ENCODE measurements at regions not wholly inside any gene's neighbourhood (a gene's known extent, or its start where the extent isn't known, plus 50 kb on each side); places are given as distances from the start of the nearest gene placed in this dataset.

DNA sequence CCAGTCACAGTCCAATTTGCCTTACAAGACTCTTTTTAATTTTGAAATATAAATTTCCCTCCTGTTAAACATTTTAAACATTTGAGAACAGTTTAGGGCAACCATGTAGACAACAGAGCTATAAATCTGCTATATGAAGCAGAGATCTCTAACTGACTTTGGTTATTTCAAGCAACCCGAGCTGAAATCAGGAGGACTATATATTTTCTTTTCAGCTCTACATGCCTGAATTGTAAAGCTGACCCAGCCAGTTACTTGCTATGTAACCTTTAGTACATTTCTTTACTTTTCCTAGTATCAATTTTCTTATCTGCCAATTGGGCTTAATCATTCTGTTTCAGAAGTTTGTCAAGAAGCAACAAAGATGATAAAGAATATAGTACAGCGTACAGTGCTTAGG is 457.4 kb upstream of the NECTIN3 start:
- no peak for DNase-seq (ENCODE audit: low read depth)

DNA sequence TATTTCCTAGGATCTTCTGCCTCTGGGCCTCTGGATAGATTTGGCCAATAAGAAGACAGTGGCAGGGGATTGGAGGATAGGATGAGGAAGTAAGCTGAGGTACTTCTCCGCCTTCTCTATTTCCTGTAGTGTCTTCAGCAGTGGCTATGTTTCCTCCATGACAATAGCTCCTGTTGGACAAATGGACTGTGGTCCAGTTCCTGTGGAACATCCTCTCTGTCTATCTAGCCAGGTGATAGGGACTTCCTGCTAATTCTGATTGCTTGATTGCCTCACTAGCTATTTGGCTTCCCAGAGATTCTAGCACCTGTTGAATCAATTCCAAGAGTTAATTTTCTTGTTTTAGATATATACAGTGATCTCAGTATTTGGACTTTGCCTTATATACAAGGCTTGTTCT is 456.2 kb upstream of the NECTIN3 start:
- no peak for DNase-seq (ENCODE audit: low read depth)

DNA sequence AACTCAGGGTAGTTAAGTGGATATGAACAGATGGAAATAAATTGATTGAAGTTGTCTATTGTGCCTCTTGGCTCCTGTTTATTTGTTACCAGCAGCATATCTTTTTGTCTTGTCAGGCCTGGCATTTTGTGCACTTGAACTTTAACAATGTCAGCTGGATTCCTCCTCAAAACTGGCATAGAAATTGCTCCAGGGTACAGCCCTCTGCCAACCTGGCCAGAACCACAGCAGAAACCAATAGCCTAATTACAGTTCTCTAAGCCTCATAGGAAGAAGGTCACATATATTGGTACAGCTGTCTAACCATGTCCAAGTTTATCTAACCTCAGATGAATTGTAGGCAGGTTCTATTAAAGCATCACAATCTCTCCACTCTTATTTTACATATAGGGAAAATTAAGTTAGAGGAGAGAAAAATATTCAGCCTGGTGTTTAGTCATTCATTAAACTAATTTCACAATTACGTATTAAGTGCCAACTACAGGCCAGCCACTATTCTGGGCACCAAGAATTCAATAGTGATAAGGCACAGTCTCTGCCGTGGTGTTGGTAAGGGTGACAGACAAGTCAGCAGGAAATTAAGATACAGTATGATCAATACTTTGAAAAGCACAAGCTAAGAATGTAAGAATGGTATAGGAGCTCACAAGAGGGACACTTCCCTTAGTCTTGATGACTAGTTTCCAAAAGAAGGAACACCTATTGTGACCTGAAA is 452.9 kb upstream of the NECTIN3 start:
- no peak for DNase-seq (ENCODE audit: low read depth)

DNA sequence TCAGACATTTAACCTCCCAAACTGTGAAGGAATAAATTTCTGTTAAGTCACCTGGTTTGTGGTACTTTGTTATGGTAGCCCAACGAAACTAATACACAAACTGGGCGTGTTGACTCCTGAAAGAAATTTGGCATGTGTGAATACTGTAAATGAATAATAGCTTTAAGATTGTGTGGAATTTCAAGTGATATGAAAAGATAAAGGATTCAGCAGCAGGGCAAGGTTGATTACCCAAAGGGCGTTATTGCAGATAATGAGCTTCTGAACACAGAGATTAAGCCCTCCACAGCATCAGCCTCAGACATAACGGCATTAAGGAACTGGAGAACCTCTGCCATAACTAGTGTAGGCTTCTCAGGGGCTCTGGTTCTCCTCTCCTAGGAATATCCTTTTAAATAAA is 451.5 kb upstream of the NECTIN3 start:
- DNase-seq (ENCODE audit: low read depth) = no peak

DNA sequence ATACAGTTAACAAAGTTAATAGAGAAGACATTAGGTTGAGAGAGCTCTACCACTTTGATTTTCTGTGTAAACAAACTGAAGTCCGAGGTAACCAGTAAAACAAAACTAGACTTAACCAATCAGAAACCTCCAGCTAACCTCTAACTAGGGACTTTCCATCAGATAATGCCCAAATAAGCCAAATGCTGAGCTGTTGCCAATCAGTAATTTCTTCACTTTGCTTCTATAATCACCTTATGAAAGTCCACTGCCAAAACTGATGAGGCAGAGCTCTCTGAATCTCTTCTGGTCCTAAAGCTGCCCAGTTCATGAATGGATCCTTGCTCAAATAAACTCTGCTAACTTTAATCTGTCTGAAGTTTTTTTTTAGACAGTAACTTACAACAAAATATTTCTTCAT is 448.0 kb upstream of the NECTIN3 start:
- DNase-seq (ENCODE audit: low read depth) = peak; percentile 64

DNA sequence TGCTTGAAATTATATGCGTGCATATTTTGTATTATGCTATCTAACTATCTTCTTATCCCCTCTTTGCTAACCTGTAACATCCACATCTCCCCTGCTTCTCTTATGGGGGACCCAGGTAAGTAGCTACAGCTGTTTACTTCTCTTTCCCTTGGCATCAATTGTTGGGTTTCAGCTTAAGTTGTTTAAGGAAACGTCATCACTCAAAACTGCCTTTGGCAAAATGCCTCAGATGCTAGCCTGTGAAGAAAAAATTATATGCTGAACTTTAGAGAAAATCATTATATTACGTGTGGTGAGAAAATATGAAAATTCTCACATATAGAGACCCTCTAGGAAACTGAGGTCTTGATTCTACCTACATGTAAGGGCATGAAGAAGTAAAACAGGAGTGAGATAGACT is 447.0 kb upstream of the NECTIN3 start:
- DNase-seq (ENCODE audit: low read depth) = no peak

DNA sequence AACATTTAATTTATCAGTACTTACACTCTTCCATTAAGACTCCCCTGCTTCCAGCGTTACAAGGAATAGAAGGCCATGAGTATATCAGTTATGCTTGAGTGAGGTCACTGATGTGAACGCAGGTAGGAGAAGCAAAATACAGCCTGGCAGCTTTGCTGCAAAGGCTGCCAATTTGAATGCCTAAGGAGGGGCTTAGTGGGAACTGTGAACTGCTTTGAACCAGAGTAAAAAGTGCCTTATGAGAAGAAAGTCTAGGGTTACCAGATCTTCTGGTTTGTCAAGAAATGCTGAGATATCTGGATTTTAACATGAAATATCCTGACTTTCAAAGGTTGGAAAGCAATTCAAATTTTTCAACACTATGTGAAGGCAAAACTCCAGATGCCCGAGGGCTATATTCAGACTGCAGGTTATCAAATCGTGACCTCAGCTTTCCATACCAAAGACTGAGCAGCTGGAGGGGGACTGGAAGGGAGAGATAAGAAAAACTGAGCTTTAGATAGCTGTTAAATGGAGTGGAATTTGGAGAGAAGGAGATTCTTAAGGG is 446.3 kb upstream of the NECTIN3 start:
- no peak for DNase-seq (ENCODE audit: low read depth)

DNA sequence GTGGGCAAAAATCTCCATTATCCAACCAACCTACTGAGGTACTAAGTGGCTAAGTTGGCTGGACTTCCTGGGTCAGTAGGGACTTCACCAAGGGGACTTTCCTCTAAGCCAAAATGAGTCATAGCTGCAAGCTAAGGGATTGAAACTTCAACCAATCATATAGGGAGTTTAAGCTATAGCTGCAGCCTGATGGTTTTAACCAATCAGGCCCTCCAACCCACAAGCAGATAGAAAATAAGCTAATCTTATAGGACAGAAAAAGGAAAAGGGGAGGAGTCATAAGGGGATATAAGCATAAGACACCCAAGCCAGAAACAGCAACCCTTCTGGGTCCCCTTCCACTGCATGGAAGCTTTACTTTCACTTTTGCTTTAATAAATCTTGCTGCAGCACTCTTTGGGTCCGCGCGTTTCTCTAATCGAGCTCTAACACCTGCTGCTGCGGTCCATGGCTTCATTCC is 444.9 kb upstream of the NECTIN3 start:
- DNase-seq (ENCODE audit: low read depth) = peak; percentile 56

DNA sequence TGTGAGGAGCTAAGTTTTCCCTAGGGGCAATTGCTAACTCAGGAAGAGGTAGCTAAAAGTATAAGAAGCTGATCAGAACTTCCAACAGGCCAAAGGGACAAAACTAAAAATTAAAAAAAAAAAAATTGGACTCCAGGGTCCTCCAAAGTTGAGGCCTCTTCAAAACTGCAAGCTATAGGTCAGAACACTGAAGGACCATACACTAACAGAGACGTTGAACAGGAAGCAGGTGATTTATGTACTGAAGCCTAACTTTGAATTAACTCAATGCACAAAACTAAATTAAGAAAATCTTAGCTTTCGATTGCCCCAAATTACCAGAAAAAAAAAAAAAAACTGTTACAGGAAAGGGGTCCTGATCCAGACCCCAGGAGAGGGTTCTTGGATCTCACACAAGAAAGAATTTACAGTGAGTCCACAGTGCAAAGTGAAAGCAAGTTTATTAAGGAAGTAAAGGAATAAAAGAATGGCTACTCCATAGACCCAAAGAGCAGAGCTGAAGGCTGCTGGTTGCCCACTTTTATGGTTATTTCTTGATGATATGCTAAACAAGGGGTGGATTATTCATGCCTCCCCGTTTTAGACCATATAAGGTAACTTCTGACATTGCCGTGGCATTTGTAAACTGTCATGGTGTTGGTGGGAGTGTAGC is 442.8 kb upstream of the NECTIN3 start:
- DNase-seq (ENCODE audit: low read depth) = no peak

DNA sequence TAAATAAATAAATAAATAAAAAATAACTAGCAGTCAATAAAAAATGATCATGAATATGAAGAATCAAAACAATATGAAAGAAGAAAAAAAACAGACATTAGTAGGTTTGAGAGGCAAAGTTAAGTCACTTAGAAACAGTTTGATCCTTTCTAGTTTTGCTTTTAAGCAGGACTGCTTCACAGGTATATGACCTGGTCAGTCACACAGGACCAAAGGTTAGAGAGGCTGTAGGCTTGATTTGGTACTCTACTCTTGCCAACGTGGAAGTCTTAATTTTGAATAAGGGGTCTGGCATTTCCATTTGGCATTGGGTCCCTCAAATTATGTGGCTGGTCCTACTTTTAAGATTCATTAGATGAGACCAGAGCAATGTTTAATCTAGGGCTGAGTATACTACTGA is 441.7 kb upstream of the NECTIN3 start:
- no peak for DNase-seq (ENCODE audit: low read depth)

DNA sequence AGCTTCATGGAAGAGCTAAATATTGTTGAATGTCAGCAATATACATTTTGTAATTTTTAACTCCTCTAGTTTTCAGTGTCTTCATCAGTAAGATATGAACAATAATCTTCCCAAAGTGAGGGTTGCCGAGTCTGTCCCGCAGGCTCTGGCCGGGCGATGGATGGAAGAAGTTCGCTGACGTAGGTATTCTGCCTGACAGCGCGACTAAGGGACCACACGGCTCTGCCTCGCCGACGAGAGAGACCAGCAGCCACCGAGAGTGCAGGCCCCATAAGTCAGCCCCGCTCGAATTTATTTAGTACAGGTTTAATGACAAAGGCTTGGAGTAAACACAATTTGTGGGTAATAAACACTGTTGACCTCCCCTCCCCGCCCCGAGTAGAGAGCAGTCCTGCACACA is 427.4 kb upstream of the NECTIN3 start:
- DNase-seq (ENCODE audit: low read depth) = no peak

DNA sequence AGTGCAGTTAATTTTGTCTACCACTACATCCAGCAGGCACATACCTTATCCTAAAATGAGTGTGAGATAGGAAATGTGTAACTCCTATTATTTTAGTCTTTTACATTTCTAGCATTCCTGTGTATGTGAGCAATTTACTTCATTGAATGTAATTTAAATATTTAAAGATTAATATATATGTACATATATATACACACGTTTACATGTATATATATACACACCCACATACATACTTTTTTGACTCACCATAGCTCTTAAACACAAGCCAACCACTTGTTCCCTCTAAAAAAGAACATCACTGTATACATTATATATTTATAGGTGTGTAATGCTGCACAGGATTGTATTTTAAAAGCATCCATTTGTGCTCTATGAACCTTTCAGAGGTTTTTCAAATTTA is 425.6 kb upstream of the NECTIN3 start:
- no peak for DNase-seq (ENCODE audit: low read depth)

DNA sequence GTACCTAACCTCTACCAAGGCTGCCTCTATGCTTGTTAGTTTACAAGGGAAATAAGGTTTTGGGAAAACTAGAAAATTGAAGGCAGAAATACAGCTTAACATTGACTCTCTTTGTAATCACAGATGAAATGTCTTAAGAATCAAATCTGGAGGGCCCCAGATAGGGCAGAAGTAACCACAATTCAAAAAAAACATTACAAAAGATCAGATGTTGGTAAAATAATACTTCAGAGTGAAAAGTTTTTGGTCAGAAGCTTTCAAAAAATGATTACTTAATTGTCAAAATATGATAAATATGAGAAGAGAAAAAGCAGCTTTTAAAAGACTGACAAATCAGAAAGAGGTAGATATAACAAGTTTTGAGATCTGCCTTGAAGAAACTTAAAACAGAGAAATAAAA is 425.1 kb upstream of the NECTIN3 start:
- DNase-seq (ENCODE audit: low read depth) = no peak

DNA sequence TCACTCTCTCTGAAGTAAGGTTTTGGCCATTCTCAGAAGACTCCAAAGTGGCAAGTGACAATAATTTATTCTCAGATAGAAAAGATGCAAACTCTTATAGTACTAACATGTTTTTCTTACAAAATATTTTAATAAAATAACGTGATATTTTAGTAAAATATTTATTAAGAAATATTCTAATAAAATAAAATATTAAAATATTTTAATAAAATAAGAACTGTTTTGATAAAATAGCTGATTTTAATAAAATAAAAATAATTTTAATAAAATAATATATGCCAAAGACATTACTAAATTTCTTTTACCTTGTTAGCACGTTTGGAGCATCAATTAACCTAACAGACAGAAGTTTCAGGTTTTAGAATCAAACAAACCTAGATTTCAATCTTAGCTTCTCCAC is 424.0 kb upstream of the NECTIN3 start:
- no peak for DNase-seq (ENCODE audit: low read depth)

DNA sequence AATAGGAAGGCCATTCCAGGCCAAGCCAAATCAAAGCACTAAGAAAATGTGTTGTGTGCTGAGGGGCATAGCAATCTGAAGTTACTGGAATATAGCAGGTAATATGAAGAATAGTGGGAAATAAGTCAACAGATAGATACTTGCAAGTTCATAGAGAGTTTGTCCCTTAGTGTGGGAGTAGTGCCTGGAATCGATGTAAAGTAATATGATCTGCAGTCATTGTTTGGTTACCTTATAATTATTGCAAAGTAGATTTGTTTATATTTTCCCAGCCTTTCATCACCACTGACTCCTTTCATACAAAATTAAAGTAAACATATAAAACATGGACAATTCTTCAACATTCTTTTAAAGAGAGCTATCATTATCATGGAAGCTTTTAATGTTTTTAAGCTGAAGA is 420.9 kb upstream of the NECTIN3 start:
- DNase-seq (ENCODE audit: low read depth) = peak; percentile 61

DNA sequence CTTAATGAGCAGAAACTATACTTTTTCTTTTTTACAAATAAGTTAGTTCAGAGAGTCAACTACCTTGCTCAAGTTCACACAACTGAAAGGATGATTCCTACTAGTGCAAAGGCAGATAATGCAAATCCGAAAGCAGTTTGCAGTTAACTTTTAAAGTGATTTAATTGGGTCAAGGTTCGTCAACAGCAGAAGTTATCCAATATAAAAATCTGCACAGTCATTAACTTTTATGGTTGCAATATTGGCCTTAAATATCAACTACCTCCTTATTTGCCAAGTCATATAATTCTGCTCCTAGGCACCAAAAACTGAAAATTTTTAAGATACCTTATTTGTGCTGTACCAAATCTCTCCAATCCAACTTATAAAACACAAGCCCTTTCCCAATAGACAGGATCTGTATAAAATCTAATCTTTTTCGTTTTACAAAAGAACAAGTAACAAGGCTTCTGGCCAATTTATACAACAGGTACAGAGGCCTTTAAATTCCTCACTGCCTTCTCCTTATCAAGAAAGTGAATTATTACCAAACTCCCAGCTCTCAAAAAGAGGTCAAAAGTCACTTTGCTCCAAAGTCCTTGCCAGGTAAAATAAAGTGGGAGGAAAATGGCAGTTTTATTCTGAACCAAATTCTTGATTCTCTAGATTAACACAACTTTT is 416.6 kb upstream of the NECTIN3 start:
- no peak for DNase-seq (ENCODE audit: low read depth)

DNA sequence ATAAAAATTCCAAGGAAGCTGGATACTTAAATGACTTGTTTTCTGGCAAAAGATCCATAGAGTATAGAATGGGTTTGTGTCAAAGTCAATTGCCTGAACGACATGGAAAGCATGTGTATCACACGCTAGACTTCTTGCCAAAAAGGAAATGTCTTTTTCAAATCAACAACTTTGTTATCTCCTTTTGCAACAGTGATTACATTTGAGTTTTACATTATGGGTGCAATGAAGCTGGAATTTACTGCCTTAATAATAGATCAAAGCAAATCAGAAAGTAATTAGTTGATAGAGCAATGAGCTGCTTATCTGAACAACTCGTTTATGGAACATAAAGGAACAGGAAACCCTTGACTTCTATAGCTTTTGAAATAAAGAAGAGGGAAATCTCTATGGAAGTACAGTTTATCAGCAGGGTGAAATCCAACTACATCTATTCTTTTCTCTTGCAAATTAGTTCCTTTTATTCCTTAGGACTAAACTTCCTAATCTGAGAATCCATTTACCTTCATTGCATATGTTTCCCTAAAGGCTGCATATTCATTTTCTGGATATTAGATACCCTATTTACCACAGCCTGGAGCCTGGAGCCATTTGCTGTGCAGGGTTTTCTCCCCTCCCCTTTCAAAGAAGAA is 415.1 kb upstream of the NECTIN3 start:
- DNase-seq (ENCODE audit: low read depth) = no peak

DNA sequence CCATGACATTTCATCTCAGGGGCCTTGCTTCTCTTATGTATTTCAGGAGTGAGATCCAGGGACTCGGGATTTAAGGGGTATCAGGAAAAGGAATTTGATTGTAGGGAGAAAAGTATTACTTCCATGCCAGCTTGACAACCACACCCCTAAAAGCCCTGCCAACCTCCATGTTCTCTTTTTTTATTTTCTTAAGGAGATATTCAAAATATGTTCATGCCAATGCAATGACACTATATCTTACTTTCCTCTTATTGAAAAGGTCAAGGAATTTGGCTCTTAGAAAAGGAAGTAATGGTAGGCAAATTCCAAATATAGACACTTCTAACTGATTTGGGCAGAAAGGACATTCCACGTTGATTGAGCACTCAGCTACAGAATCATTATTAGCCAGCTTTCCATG is 407.5 kb upstream of the NECTIN3 start:
- peak; percentile 50 for DNase-seq (ENCODE audit: low read depth)

DNA sequence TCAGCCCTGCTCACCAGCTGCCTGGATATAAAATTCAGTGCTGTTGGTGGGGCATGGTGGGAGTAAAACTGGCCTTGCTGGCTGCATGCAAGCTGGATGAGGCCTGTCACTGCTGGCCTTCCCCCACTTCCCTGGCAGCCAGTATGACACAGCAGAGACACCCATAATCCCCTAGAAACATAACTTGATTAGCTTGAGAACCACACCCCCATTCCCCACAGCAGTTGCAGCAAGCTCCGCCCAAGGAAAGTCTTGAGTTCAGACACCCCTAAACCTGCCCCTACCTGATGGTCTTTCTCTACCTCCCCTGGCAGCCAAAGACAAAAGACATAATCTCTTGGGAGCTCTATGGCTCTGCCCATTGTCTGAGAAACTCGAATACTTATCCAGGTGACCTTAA is 405.1 kb upstream of the NECTIN3 start:
- no peak for DNase-seq (ENCODE audit: low read depth)

DNA sequence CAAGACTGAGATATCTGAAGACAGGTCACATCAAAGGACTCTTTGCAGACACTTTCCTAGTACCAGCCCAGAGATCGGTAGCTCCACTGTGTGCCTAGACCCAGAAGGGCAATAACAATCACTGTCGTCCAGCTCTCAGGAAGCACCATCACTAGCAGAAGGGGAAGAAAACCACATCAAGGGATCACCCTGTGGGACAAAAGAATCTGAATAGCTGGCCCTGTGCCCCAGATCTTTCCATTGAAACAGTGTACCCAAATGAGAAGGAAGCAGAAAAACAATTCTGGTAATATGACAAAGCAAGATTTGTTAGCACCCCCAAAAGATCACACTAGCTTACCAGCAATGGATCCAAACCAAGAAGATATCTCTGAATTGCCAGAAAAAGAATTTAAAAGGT is 404.4 kb upstream of the NECTIN3 start:
- DNase-seq (ENCODE audit: low read depth) = peak; percentile 26

DNA sequence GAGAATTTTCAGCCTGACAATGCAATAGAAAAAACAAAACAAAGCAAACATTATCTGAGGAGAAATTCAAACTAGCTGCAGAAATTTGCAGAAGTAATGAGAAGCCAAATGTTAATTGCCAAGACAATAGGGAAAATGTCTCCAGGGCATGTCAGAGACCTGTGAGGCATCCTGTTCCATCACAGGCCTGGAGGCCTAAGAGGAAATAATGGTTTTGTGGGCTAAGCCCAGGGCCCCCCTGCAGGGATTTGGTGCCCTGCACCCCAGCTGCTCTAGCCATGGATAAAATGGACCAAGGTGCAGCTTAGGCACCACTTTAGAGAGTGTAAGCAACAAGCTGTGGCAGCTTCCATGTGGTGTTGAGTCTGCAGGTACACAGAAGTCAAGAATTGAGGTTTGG is 401.2 kb upstream of the NECTIN3 start:
- no peak for DNase-seq (ENCODE audit: low read depth)

DNA sequence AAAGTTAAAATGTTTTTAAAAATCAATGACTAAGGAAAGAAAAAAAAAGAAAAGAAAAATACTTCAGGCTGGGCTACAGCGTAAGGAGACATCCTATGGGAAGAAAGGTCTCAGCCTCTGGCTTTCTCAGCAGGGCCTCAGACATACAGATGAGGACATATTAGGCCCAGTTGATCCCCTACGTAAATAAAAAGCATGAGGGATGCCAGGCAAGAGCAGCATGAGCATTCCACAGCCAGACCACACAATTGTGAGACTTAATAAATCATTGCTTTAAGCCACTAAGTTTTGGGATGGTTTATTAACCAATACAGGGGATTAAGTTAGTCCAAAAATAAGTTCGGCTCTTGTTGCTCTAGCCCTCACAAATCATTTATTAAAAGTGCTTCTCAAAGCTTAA is 394.1 kb upstream of the NECTIN3 start:
- DNase-seq (ENCODE audit: low read depth) = no peak

DNA sequence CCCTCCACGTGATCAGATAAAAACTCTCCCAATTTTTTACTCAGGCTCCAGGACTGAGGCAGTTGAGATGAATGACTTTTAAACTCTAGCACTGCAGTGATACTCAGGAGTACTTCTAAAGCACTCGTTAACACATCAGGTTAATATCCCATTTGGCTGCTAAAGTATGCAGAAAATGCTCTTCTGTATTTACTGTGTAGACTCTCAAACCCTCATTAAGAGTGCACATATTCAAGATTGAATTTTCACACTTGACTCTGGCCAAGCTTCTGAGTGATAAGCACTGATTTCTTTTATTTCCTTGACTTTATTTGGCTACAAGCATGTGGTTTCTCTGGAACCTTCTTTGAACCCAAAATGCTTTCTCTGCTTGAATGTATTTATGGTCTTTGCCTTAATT is 392.3 kb upstream of the NECTIN3 start:
- no peak for DNase-seq (ENCODE audit: low read depth)

All from M059J (cell line).